HEK293T (cell line): ENCODE measurements at regions not wholly inside any gene's neighbourhood (a gene's known extent, or its start where the extent isn't known, plus 50 kb on each side); places are given as distances from the start of the nearest gene placed in this dataset.

Source experiments
- BHLHE40 ChIP-seq: fragments of 450-650 bp; IDR thresholded peaks from 2 replicates; pipeline ENCODE4 v1.6.1; 2016; ENCODE audit warnings: mild to moderate bottlenecking, moderate library complexity, borderline replicate concordance
- CTBP1 ChIP-seq: fragments of 450-650 bp; IDR thresholded peaks from 2 replicates; pipeline ENCODE4 v1.6.1; 2016; ENCODE audit warnings: borderline replicate concordance
- ELF4 ChIP-seq: fragments of 450-650 bp; IDR thresholded peaks from 2 replicates; pipeline ENCODE4 v1.6.1; 2017; ENCODE audit warnings: antibody characterized with exemption
- FOXA1 ChIP-seq: fragments of 450-650 bp; IDR thresholded peaks from 2 replicates; pipeline ENCODE4 v1.6.1; 2016; ENCODE audit warnings: mild to moderate bottlenecking
- FOXK2 ChIP-seq: fragments of 450-650 bp; IDR thresholded peaks from 2 replicates; pipeline ENCODE4 v1.6.1; 2016; ENCODE audit warnings: mild to moderate bottlenecking
- FOXM1 ChIP-seq: fragments of 450-650 bp; IDR thresholded peaks from 2 replicates; pipeline ENCODE4 v1.6.1; 2017; ENCODE audit warnings: mild to moderate bottlenecking, borderline replicate concordance
- LEF1 ChIP-seq: fragments of 450-650 bp; IDR thresholded peaks from 2 replicates; pipeline ENCODE4 v1.6.1; 2017; ENCODE audit warnings: mild to moderate bottlenecking, borderline replicate concordance
- NFRKB ChIP-seq: fragments of 450-650 bp; IDR thresholded peaks from 2 replicates; pipeline ENCODE4 v1.6.1; 2016; ENCODE audit warnings: mild to moderate bottlenecking, moderate library complexity
- SP1 ChIP-seq: fragments of 450-650 bp; IDR thresholded peaks from 2 replicates; pipeline ENCODE4 v1.6.1; 2017
- SUZ12 ChIP-seq: fragments of 450-650 bp; IDR thresholded peaks from 2 replicates; pipeline ENCODE4 v1.6.1; 2016; ENCODE audit warnings: mild to moderate bottlenecking
- TARDBP ChIP-seq: fragments of 450-650 bp; IDR thresholded peaks from 2 replicates; pipeline ENCODE4 v1.6.1; 2016
- ZNF384 ChIP-seq: fragments of 450-650 bp; IDR thresholded peaks from 2 replicates; pipeline ENCODE4 v1.6.1; 2016

DNA sequence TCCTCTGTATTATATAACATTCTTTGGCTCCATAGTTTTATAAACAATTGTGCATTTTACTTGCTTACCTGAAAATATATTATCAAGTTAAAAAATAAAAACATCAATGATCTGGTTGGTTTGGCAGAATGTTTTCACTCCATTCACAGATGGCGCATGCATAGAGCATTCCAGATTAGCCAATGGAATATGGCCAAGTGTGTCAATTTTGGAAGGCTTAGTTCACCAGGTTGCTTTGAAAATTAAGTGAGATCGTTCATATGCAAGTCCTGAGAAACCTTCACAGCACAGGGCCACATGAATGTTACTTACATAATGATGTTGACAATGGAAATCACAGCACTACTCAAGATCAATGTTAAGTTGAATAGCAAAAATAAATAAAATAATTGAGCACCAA lies 335.7 kb downstream of the GRB14 start:
- TF ChIP-seq TARDBP (no peak), FOXM1 (no peak), BHLHE40 (no peak), CTBP1 (no peak), SUZ12 (no peak), FOXA1 (no peak), FOXK2 (no peak), ZNF384 (no peak), ELF4 (no peak), SP1 (no peak), LEF1 (no peak), NFRKB (no peak)
